ENCODE measurements at regions not wholly inside any gene's neighbourhood (a gene's known extent, or its start where the extent isn't known, plus 50 kb on each side); places are given as distances from the start of the nearest gene placed in this dataset.

- no peaks in the 10 kb centered on the region for H3K4me1 ChIP-seq
- intact Hi-C loops (cut with DNase I; ENCODE audit: low total_unique reads), result no loop called here
- H3K9me3 ChIP-seq, result no peaks in the 10 kb centered on the region
- 43 to 57% methylated on average over 2 of the region's 2 CpGs for WGBS, 2 donors
- no peak for DNase-seq
- H3K27ac ChIP-seq, result no peak overlapping the region
- TF ChIP-seq POLR2A (IDR thresholded peaks at IDR 0.05), result no peak
- no peak for TF ChIP-seq CTCF (IDR thresholded peaks at IDR 0.05)
- no peak overlapping the region for H3K4me3 ChIP-seq
- H3K27me3 ChIP-seq, result no peaks in the 10 kb centered on the region
- H3K36me3 ChIP-seq (ENCODE audit: low read depth, missing control alignments), result no peaks in the 10 kb centered on the region
Observed at GRCh38 chrX:131942034-131942433, 81.1 kb upstream of the STK26 start.

- intact Hi-C loops (cut with DNase I; ENCODE audit: low total_unique reads), result no loop called here
- Histone ChIP-seq H3K27ac (no peak overlapping the region), H3K36me3 (ENCODE audit: low read depth, missing control alignments) (no peaks in the 10 kb centered on the region), H3K4me3 (no peak overlapping the region), H3K27me3 (no peaks in the 10 kb centered on the region), H3K9me3 (no peaks in the 10 kb centered on the region), H3K4me1 (no peaks in the 10 kb centered on the region)
- no peak for TF ChIP-seq CTCF (IDR thresholded peaks at IDR 0.05)
- no peak for TF ChIP-seq POLR2A (IDR thresholded peaks at IDR 0.05)
- WGBS, 2 donors, result 50 to 54% methylated on average over 7 of the region's 7 CpGs
- DNase-seq, result no peak
Observed at GRCh38 chrX:131944936-131945902, 77.9 kb upstream of the STK26 start.

GRCh38 chrX:131951166-131951565, 71.9 kb upstream of the STK26 start:
- WGBS, 2 donors, result 88 to 90% methylated on average over 3 of the region's 3 CpGs
- no peaks in the 10 kb centered on the region for H3K36me3 ChIP-seq (ENCODE audit: low read depth, missing control alignments)
- TF ChIP-seq POLR2A (IDR thresholded peaks at IDR 0.05) (no peak), CTCF (IDR thresholded peaks at IDR 0.05) (no peak)

GRCh38 chrX:131955099-131955777, 67.9 kb upstream of the STK26 start:
- DNase-seq, result no peak
- Histone ChIP-seq H3K4me1 (no peaks in the 10 kb centered on the region), H3K27ac (no peak overlapping the region), H3K27me3 (no peaks in the 10 kb centered on the region), H3K36me3 (ENCODE audit: low read depth, missing control alignments) (no peaks in the 10 kb centered on the region), H3K9me3 (no peaks in the 10 kb centered on the region), H3K4me3 (no peak overlapping the region)
- 70 to 73% methylated on average over 2 of the region's 2 CpGs for WGBS, 2 donors
- intact Hi-C loops (cut with DNase I; ENCODE audit: low total_unique reads), result no loop called here
- TF ChIP-seq CTCF (IDR thresholded peaks at IDR 0.05) (no peak), POLR2A (IDR thresholded peaks at IDR 0.05) (no peak)

More at GRCh38 chrX:131951166-131951565, 71.9 kb upstream of the STK26 start:
- Histone ChIP-seq H3K4me1 (no peaks in the 10 kb centered on the region), H3K4me3 (no peak overlapping the region), H3K9me3 (no peaks in the 10 kb centered on the region), H3K27ac (no peak overlapping the region), H3K27me3 (no peaks in the 10 kb centered on the region)
- no peak for DNase-seq
- intact Hi-C loops (cut with DNase I; ENCODE audit: low total_unique reads), result no loop called here
